B cell (primary cell): ENCODE measurements at regions not wholly inside any gene's neighbourhood (a gene's known extent, or its start where the extent isn't known, plus 50 kb on each side); places are given as distances from the start of the nearest gene placed in this dataset.

ENCODE experiments used
- ATAC-seq: fragments of 200-7000 bp; cut with Tn5 transposase; one replicate; pipeline ENCODE4 v1.10.0; 2021; ENCODE audit warnings: low read depth, mild to moderate bottlenecking, moderate number of reproducible peaks, moderate library complexity
- CTCF ChIA-PET: fragments of 350-600 bp; sonication (Branson Sonifier 250); formaldehyde crosslinking; loops from one replicate; lab custom pipeline; 2021; ENCODE audit warnings: antibody characterized with exemption, inconsistent platforms; lab: Charles Lee
- POLR2A ChIA-PET: fragments of 350-600 bp; sonication (Branson Sonifier 250); formaldehyde crosslinking; loops from one replicate; lab custom pipeline; 2021; ENCODE audit warnings: antibody characterized with exemption; lab: Charles Lee
- DNase-seq: peaks from one replicate; pipeline ENCODE4 v3.0.0; 2013
- H2AFZ ChIP-seq: 2 replicates; pipeline ENCODE4 v1.6.1; 2012; ENCODE audit warnings: mild to moderate bottlenecking, low read depth, low read length; ENCODE audit not compliant: insufficient read depth, poor library complexity, severe bottlenecking
- H3K27ac ChIP-seq, 2 donors: 1 replicate in 1 of 2; 2 replicates in 1 of 2; pipeline ENCODE4 v1.5.1; 2012 to 2013; ENCODE audit warnings: low read length in 2 of 2, mild to moderate bottlenecking in 2 of 2, moderate library complexity in 1 of 2
- H3K27me3 ChIP-seq, 4 experiments: fragments of 200-600 bp in 1 of 4; sonication (generic) in 1 of 4; replicated peaks in 1 of 4; 1 replicate in 2 of 4; 2 replicates in 2 of 4; pipeline versions ENCODE4 v1.6.1 to v1.7.0; 2013 to 2016; ENCODE audit warnings: low read length in 3 of 4, mild to moderate bottlenecking in 2 of 4, mixed read lengths in 1 of 4, moderate library complexity in 1 of 4; ENCODE audit not compliant: insufficient read depth in 4 of 4, control insufficient read depth in 3 of 4; ENCODE audit errors: control extremely low read depth in 1 of 4
- H3K36me3 ChIP-seq, 2 experiments: replicated peaks in 1 of 2; 1 replicate in 1 of 2; 2 replicates in 1 of 2; pipeline versions ENCODE4 v1.6.1 to v1.7.1; 2013; ENCODE audit warnings: low read length in 1 of 2; ENCODE audit not compliant: insufficient read depth in 2 of 2, control insufficient read depth in 1 of 2; ENCODE audit errors: control extremely low read depth in 1 of 2, extremely low read depth in 1 of 2
- H3K4me1 ChIP-seq, 2 donors: fragments of 200-600 bp in 1 of 2; sonication (generic) in 1 of 2; 1 replicate in 1 of 2; 2 replicates in 1 of 2; pipeline versions ENCODE4 v1.5.1 to v1.6.1; 2013 to 2017; ENCODE audit warnings: low read length in 2 of 2; ENCODE audit not compliant: control insufficient read depth in 2 of 2, insufficient read depth in 2 of 2
- H3K4me2 ChIP-seq: replicated peaks from 2 replicates; pipeline ENCODE3; 2012; ENCODE audit warnings: mild to moderate bottlenecking, low read depth, low read length; ENCODE audit not compliant: poor library complexity, severe bottlenecking
- H3K4me3 ChIP-seq, 5 experiments: fragments of 200-600 bp in 1 of 5; sonication (generic) in 1 of 5; 1 replicate in 3 of 5; 2 replicates in 2 of 5; pipeline versions ENCODE4 v1.5.1 to v1.7.0; 2011 to 2016; ENCODE audit warnings: low read length in 4 of 5, mild to moderate bottlenecking in 4 of 5, low read depth in 2 of 5, control low read depth in 1 of 5, moderate library complexity in 1 of 5; ENCODE audit not compliant: insufficient read depth in 1 of 5; ENCODE audit errors: control extremely low read depth in 1 of 5, extremely low read depth in 1 of 5
- H3K79me2 ChIP-seq: fragments of 200-600 bp; sonication (generic); one replicate; pipeline ENCODE4 v1.6.0; 2016; ENCODE audit warnings: low read length; ENCODE audit not compliant: control insufficient read depth, insufficient read depth
- H3K9ac ChIP-seq: fragments of 200-600 bp; sonication (generic); 2 replicates; pipeline ENCODE4 v1.6.1; 2017; ENCODE audit warnings: mild to moderate bottlenecking, low read length, moderate library complexity
- H3K9me3 ChIP-seq, 3 donors: one replicate each; pipeline versions ENCODE4 v1.6.1 to v1.7.1; 2013; ENCODE audit warnings: low read length in 2 of 3; ENCODE audit not compliant: control insufficient read depth in 2 of 3, insufficient read depth in 1 of 3; ENCODE audit errors: control extremely low read depth in 1 of 3
- H4K20me1 ChIP-seq: 2 replicates; pipeline ENCODE4 v1.6.0; 2012; ENCODE audit warnings: mild to moderate bottlenecking, low read length; ENCODE audit not compliant: insufficient read depth, control insufficient read depth, poor library complexity, severe bottlenecking
- H3K27ac Mint-ChIP-seq: one replicate; pipeline ENCODE4 v1.8.0; 2021; ENCODE audit warnings: mixed read lengths
- H3K27me3 Mint-ChIP-seq: one replicate; pipeline ENCODE4 v1.8.0; 2021; ENCODE audit warnings: mixed read lengths
- H3K4me1 Mint-ChIP-seq: one replicate; pipeline ENCODE4 v1.8.0; 2021; ENCODE audit warnings: mixed read lengths
- H3K4me3 Mint-ChIP-seq: one replicate; pipeline ENCODE4 v1.8.0; 2021; ENCODE audit warnings: mixed read lengths
- H3K9me3 Mint-ChIP-seq: one replicate; pipeline ENCODE4 v1.8.0; 2022; ENCODE audit warnings: mixed read lengths; ENCODE audit not compliant: insufficient read depth
- CTCF ChIP-seq: fragments of 200-600 bp; IDR thresholded peaks from one replicate; pipeline ENCODE4 v1.8.0; 2022; ENCODE audit warnings: antibody characterized with exemption, mild to moderate bottlenecking
- EZH2 ChIP-seq: IDR thresholded peaks from 2 replicates; pipeline ENCODE4 v1.6.1; 2012; ENCODE audit warnings: borderline replicate concordance, low read depth, mild to moderate bottlenecking, moderate library complexity, low read length; ENCODE audit not compliant: insufficient read depth, poor library complexity, severe bottlenecking
- WGBS: methylation state at CpG from one replicate; pipeline ENCODE4 v1.1.5; 2013; ENCODE audit warnings: missing lambda C conversion rate; ENCODE audit not compliant: insufficient coverage; 5-methylcytosine and 5-hydroxymethylcytosine counted together
- intact Hi-C: fragments of 100-400 bp; cut with micrococcal nuclease; formaldehyde crosslinking; loops from one replicate; pipeline ENCODE4 v1.10.0; 2022

- Mint-ChIP-seq H3K9me3 (no peaks in the 10 kb centered on the region), H3K27ac (no peak overlapping the region), H3K27me3 (no peaks in the 10 kb centered on the region), H3K4me3 (no peak overlapping the region), H3K4me1 (no peaks in the 10 kb centered on the region)
- intact Hi-C loops = no loop called here
- H3K9me3 ChIP-seq = no peaks in the 10 kb centered on the region
- no peaks in the 10 kb centered on the region for H3K27me3 ChIP-seq
- DNase-seq = no peak
- ATAC-seq = no peak
- H3K4me3 ChIP-seq = no peak overlapping the region
- no peaks in the 10 kb centered on the region for H3K36me3 ChIP-seq
- H4K20me1 ChIP-seq = no peaks in the 10 kb centered on the region
- no peaks in the 10 kb centered on the region for H3K4me1 ChIP-seq
- H3K79me2 ChIP-seq = no peaks in the 10 kb centered on the region
- no peak for TF ChIP-seq EZH2
- TF ChIP-seq CTCF = no peak
- POLR2A ChIA-PET = no interaction called here
- CTCF ChIA-PET = no interaction called here
- no peak overlapping the region for H3K9ac ChIP-seq
- H3K4me2 ChIP-seq = no peak overlapping the region
- 75% methylated on average over 1 of the region's 2 CpGs for WGBS
- H2AFZ ChIP-seq = no peak overlapping the region
- H3K27ac ChIP-seq = no peak overlapping the region
Observed at GRCh38 chr7:126150278-126150958, 1102.3 kb downstream of the GRM8 start.

- CTCF ChIA-PET = no interaction called here
- H3K27me3 Mint-ChIP-seq = no peaks in the 10 kb centered on the region
- POLR2A ChIA-PET = no interaction called here
Observed at GRCh38 chr7:126140858-126141466, 1111.8 kb downstream of the GRM8 start.

More at GRCh38 chr7:126140858-126141466, 1111.8 kb downstream of the GRM8 start:
- H3K4me3 ChIP-seq = no peak overlapping the region
- Mint-ChIP-seq H3K9me3 (no peaks in the 10 kb centered on the region), H3K4me1 (no peaks in the 10 kb centered on the region), H3K27ac (no peak overlapping the region), H3K4me3 (no peak overlapping the region)
- H4K20me1 ChIP-seq = no peaks in the 10 kb centered on the region
- TF ChIP-seq EZH2 = no peak
- no peak for TF ChIP-seq CTCF
- no peaks in the 10 kb centered on the region for H3K9me3 ChIP-seq
- H3K4me1 ChIP-seq = no peaks in the 10 kb centered on the region
- no peaks in the 10 kb centered on the region for H3K36me3 ChIP-seq
- H2AFZ ChIP-seq = no peak overlapping the region
- no peak overlapping the region for H3K27ac ChIP-seq
- H3K4me2 ChIP-seq = no peak overlapping the region
- no peak for ATAC-seq
- H3K27me3 ChIP-seq = no peaks in the 10 kb centered on the region
- no peak for DNase-seq
- intact Hi-C loops = no loop called here
- H3K79me2 ChIP-seq = no peaks in the 10 kb centered on the region
- H3K9ac ChIP-seq = no peak overlapping the region
